ENCODE measurements at regions not wholly inside any gene's neighbourhood (a gene's known extent, or its start where the extent isn't known, plus 50 kb on each side); places are given as distances from the start of the nearest gene placed in this dataset.

DNA sequence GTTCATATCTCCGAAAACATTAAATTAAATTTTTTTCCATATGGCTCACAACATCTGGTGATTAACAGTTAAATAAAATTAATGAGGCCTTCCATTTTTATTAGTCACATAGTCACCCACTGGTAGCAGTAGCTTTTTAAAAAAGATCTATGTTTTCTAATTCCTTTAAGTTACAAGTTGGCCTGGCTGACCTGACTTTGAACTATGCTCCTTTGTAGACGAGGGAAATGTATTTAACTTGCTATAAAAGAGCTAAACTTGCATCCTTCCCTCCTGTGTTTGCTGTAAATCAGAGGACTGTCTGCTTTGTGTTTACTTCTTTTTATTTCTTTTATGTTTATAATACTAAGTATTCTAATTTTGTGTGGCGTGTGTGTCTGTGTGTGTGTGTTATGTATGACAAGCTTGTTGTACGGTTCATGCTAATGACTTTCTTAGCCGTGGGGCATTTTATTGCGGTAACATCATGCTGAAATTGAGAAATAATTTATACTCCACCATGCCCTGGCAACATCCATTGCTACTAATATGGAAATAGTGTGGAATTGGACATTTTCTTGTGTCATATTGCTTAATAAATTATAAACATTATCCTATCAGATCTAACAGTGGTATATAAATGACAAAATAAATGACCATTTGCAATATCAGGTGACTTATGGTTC is 241.7 kb downstream of the SNCA start:
- dilution Hi-C loops (cut with MboI; ENCODE audit: extremely low pct_ligation_motif_present, low sequenced_read_pairs) (no loop called here), intact Hi-C loops (cut with micrococcal nuclease) (no loop called here)
- TF ChIP-seq, protein P1, sequence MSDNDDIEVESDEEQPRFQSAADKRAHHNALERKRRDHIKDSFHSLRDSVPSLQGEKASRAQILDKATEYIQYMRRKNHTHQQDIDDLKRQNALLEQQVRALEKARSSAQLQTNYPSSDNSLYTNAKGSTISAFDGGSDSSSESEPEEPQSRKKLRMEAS (IDR thresholded peaks at IDR 0.05; ENCODE audit: insufficient read depth, insufficient read length) = no peak
- TF ChIP-seq EZH2 (IDR thresholded peaks at IDR 0.05; ENCODE audit: borderline replicate concordance, low read depth, low read length, severe bottlenecking) (no peak), MYC (IDR thresholded peaks at IDR 0.05; ENCODE audit: low read depth, low read length) (no peak), POLR2A (IDR thresholded peaks at IDR 0.05; ENCODE audit: low read depth, low read length) (no peak), FOS (IDR thresholded peaks at IDR 0.05; ENCODE audit: borderline replicate concordance, insufficient read depth, low read length) (no peak), JUN (IDR thresholded peaks at IDR 0.05; ENCODE audit: borderline replicate concordance, insufficient read depth, insufficient read length, low read depth) (no peak), POLR2AphosphoS5 (IDR thresholded peaks at IDR 0.05; ENCODE audit: insufficient read depth, low read depth, low read length) (no peak), GATA2 (IDR thresholded peaks at IDR 0.05; ENCODE audit: insufficient read depth, insufficient read length, low read depth, low read length) (no peak), CTCF (IDR thresholded peaks at IDR 0.05; ENCODE audit: extremely low read depth in 1 of 2, insufficient read depth in 1 of 2, low read depth in 1 of 2, low read length in 2 of 2) (no peak)
- H3K27ac ChIP-seq (ENCODE audit: insufficient read depth, low read depth, low read length) = no peak overlapping the region
- H3K4me2 ChIP-seq (ENCODE audit: insufficient read depth, low read length) = no peak overlapping the region
- no peaks in the 10 kb centered on the region for H3K9me1 ChIP-seq (replicated peaks; ENCODE audit: control insufficient read depth, extremely low read depth, insufficient read depth, low read length)
- no peaks in the 10 kb centered on the region for H3K36me3 ChIP-seq (ENCODE audit: control insufficient read depth in 2 of 2, extremely low read depth in 1 of 2, insufficient read depth in 2 of 2, low read length in 2 of 2)
- no peaks in the 10 kb centered on the region for H3K27me3 ChIP-seq (ENCODE audit: control insufficient read depth in 2 of 2, insufficient read depth in 2 of 2, low read length in 2 of 2)
- H3K4me3 ChIP-seq (replicated peaks in 1 of 3; ENCODE audit: insufficient read depth in 1 of 3, low read depth in 1 of 3, low read length in 3 of 3) = no peak overlapping the region
- no peaks in the 10 kb centered on the region for H3K4me1 ChIP-seq (ENCODE audit: control insufficient read depth, extremely low read depth, insufficient read depth, low read length)
- H2AFZ ChIP-seq (ENCODE audit: low read depth, low read length) = no peak overlapping the region
- no peaks in the 10 kb centered on the region for H3K9me3 ChIP-seq (replicated peaks; ENCODE audit: control insufficient read depth, insufficient read depth, low read length)
- no TSS peak for BruUV-seq (replicated peaks)
- POLR2A ChIA-PET = no interaction called here
- H3K9ac ChIP-seq (replicated peaks; ENCODE audit: extremely low read depth, insufficient read depth, low read length) = no peak overlapping the region
- H3K79me2 ChIP-seq (ENCODE audit: control insufficient read depth, insufficient read depth, low read length) = no peaks in the 10 kb centered on the region
- CTCF ChIA-PET = interaction anchor here (0.7 to 2.6 kb wide), 5 partner anchors 8 to 165 kb away, joined by 3 to 8 read pairs (median 3); no protein-coding TSS in a partner anchor
- DNase-seq (ENCODE audit: low read depth, low spot score) (no peak), FAIRE-seq (no peak)
- no peaks in the 10 kb centered on the region for H4K20me1 ChIP-seq (replicated peaks; ENCODE audit: control insufficient read depth, extremely low read depth, insufficient read depth, low read length)
